ENCODE measurements at regions not wholly inside any gene's neighbourhood (a gene's known extent, or its start where the extent isn't known, plus 50 kb on each side); places are given as distances from the start of the nearest gene placed in this dataset.

GRCh38 chr18:61756244-61756643 lies 136.6 kb downstream of the RNF152 start:
- DNase-seq = no peak

- DNase-seq = no peak
Measured at GRCh38 chr18:61755555-61755954, 137.3 kb downstream of the RNF152 start.

- DNase-seq = no peak
Measured at GRCh38 chr18:61754039-61754583, 138.7 kb downstream of the RNF152 start.

- no peak for DNase-seq
Measured at GRCh38 chr18:61753373-61753772, 139.4 kb downstream of the RNF152 start.

GRCh38 chr18:61752973-61753372 lies 139.8 kb downstream of the RNF152 start:
- no peak for DNase-seq

GRCh38 chr18:61750840-61751668 lies 141.8 kb downstream of the RNF152 start:
- DNase-seq = no peak

GRCh38 chr18:61749546-61749945 lies 143.3 kb downstream of the RNF152 start:
- DNase-seq = no peak

- DNase-seq = no peak
Measured at GRCh38 chr18:61749031-61749430, 143.8 kb downstream of the RNF152 start.

- no peak for DNase-seq
Measured at GRCh38 chr18:61748004-61748403, 144.8 kb downstream of the RNF152 start.

- no peak for DNase-seq
Measured at GRCh38 chr18:61743775-61744531, 148.9 kb downstream of the RNF152 start.

GRCh38 chr18:61742565-61743429 lies 150.0 kb downstream of the RNF152 start:
- DNase-seq = no peak

GRCh38 chr18:61741881-61742454 lies 150.8 kb downstream of the RNF152 start:
- no peak for DNase-seq

GRCh38 chr18:61738488-61738887 lies 154.3 kb downstream of the RNF152 start:
- DNase-seq = no peak

- DNase-seq = no peak
Measured at GRCh38 chr18:61738042-61738441, 154.8 kb downstream of the RNF152 start.

GRCh38 chr18:61736133-61736532 lies 156.7 kb downstream of the RNF152 start:
- DNase-seq = no peak

- no peak for DNase-seq
Measured at GRCh38 chr18:61735564-61736102, 157.2 kb downstream of the RNF152 start.

GRCh38 chr18:61734396-61734795 lies 158.4 kb downstream of the RNF152 start:
- no peak for DNase-seq

- DNase-seq = no peak
Measured at GRCh38 chr18:61732854-61733253, 160.0 kb downstream of the RNF152 start.

- DNase-seq = no peak
Measured at GRCh38 chr18:61731693-61732376, 161.0 kb downstream of the RNF152 start.

- DNase-seq = no peak
Measured at GRCh38 chr18:61731178-61731577, 161.6 kb downstream of the RNF152 start.

GRCh38 chr18:61729322-61729721 lies 163.5 kb downstream of the RNF152 start:
- no peak for DNase-seq
